GM12864 (cell line): ENCODE measurements at regions not wholly inside any gene's neighbourhood (a gene's known extent, or its start where the extent isn't known, plus 50 kb on each side); places are given as distances from the start of the nearest gene placed in this dataset.
"Not testable (repeated sequence)": the region's sequence is repeated elsewhere in the genome, so short reads cannot be mapped to it uniquely, and the experiment has no call there.

Experiments
- DNase-seq: peaks from one replicate; pipeline ENCODE4 v3.0.0-alpha.2; 2011; ENCODE audit warnings: low read depth
- H3K4me3 ChIP-seq: 2 replicates; pipeline ENCODE4 v1.5.1; 2011; ENCODE audit warnings: mild to moderate bottlenecking, low read depth, low read length, control low read depth
- TF ChIP-seq, protein P1 (sequence below): IDR thresholded peaks from 2 replicates; pipeline ENCODE4 v1.5.1; 2011; ENCODE audit warnings: low read depth, mild to moderate bottlenecking, moderate library complexity, low read length, control low read depth, inconsistent platforms; ENCODE audit errors: missing control alignments

DNA sequence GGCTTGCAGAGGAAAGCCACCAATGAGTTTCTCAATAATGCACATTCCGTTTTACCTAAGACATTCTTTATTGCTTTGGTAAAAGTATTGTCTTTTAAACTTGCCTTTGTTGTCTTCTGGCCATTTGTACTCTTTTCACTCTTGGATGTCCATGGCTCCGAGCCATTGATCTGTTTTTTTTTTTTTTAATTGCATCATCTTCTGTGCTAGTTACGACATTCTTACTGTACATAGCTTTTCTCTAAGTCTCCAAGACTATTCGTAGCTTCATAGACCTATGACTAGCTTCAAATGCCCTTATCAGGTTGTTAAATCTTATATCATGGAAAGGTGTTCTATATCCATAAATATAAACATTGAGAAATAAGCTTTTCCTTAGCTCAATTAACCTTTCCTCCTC, 1522.6 kb downstream of the FAM181B start:
- no peak overlapping the region for H3K4me3 ChIP-seq
- TF ChIP-seq, protein P1, sequence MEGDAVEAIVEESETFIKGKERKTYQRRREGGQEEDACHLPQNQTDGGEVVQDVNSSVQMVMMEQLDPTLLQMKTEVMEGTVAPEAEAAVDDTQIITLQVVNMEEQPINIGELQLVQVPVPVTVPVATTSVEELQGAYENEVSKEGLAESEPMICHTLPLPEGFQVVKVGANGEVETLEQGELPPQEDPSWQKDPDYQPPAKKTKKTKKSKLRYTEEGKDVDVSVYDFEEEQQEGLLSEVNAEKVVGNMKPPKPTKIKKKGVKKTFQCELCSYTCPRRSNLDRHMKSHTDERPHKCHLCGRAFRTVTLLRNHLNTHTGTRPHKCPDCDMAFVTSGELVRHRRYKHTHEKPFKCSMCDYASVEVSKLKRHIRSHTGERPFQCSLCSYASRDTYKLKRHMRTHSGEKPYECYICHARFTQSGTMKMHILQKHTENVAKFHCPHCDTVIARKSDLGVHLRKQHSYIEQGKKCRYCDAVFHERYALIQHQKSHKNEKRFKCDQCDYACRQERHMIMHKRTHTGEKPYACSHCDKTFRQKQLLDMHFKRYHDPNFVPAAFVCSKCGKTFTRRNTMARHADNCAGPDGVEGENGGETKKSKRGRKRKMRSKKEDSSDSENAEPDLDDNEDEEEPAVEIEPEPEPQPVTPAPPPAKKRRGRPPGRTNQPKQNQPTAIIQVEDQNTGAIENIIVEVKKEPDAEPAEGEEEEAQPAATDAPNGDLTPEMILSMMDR, result no peak
- no peak for DNase-seq

DNA sequence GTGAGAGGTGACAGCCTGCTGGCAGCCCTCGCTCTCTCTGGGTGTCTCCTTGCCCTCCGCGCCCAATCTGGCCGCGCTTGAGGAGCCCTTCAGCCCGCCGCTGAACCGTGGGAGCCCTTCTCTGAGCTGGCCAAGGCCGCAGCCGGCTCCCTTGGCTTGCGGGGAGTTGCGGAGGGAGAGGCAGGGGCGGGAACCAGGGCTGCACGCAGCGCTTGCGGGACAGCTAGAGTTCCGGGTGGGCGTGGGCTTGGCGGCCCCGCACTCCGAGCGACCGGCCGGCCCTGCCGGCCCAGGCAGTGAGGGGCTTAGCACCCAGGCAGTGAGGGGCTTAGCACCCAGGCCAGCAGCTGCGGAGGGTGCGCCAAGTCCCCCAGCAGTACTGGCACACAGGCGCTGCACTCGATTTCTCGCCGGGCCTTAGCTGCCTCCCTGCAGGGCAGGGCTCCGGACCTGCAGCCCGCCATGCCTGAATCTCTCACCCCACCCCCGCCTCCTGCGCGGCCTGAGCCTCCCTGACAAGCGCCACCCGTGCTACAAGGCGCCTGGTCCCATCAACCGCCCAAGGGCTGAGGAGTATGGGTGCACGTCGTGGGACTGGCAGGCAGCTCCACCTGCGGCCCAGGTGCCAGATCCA, 1526.1 kb downstream of the FAM181B start:
- no peak overlapping the region for H3K4me3 ChIP-seq
- TF ChIP-seq, protein P1, result no peak
- no peak for DNase-seq

DNA sequence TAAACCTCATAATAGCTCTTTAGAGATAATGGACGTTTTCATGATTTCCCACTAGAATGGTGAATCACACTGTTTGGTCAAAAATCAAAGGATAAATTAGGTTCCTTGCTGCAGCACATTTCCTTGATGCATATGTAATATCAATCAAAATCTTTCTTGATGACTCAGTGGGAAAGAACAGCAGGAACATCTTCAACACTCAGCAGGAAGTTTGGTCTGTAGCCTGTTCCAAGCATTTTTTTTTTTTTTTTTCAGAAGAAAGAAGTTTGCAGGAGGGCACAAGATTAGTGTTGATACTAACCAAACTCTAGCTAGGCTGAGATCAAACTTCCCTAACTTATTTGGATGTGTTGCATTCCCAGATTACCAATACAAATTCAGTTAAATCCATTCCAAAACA, 1529.8 kb downstream of the FAM181B start:
- TF ChIP-seq, protein P1, result no peak
- no peak for DNase-seq
- no peak overlapping the region for H3K4me3 ChIP-seq

DNA sequence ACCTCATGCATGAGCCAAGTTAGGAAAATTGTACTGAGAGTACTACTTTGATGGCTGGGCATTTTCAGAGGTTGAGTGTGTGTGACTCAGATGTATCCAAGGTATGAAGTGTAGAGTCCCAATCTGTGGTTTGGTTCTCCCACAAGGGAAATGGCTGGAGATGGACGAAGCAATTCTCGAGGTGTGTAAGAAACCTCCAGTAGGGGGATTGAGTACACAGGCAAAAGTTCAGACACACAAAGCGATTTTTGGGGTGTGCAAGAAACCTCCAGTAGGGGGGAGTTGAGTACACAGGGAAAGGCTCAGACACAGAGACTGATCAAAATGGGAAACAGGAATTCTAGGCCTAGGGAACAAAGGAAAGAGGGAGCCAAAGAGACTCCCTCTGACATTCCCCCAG, 1536.3 kb downstream of the FAM181B start:
- DNase-seq, result no peak
- no peak overlapping the region for H3K4me3 ChIP-seq
- TF ChIP-seq, protein P1, result no peak

DNA sequence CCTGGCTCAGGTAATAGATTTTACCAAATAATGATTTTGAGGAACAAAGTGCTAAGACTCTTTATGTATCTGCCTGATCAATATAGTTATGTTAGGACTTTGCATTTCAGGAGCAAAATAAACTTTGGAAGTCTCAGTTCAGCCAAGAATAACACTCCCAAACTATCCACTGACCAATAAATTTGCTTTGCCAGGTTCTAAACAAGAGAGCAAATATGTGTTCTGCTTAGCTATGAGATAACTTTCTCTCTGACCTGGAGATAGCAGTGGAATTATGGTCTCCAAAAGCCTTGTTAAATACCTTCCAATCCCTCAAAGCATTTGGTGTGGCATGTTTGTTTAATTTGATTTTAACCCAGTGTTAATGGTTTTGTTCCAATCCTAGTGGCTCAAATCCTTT, 1541.1 kb downstream of the FAM181B start:
- no peak for DNase-seq
- no peak overlapping the region for H3K4me3 ChIP-seq
- TF ChIP-seq, protein P1, result no peak

DNA sequence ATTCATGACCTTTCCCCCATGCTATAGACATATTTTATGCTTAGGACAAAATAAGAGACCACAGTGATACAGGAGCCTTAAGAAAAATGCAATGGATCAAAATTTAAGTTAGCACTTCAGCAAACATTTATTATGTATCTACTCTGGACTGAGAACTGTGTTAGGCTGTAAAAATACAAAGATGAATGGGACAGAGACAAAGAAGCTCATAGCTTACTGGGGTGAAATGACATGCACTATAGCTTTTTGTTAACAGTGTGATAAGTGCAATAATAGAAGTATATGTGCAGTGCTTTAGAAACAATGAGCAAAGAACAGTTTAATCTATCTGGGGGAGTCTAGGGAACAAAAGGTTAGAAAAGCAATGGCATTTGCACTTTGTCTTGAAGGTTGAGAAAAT, 1543.1 kb downstream of the FAM181B start:
- TF ChIP-seq, protein P1, result no peak
- no peak for DNase-seq
- no peak overlapping the region for H3K4me3 ChIP-seq

DNA sequence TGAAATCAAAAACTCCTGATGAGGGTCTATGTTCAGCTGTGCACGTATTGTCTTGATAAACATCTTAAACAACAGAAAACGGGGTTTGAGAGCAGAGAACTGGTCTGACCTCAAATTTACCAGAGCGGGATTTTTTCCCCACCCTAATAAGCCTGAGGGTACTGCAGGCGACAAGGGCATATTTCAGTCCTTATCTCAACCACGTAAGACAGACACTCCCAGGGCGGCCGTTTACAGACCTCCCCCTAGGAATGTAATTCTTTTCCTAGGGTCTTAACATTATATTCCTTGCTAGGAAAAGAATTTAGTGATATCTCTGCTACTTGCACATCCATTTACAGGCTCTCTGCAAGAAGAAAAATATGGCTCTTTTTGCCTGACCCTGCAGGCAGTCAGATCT, 1546.6 kb downstream of the FAM181B start:
- H3K4me3 ChIP-seq, DNase-seq: not testable (repeated sequence)
